ENCODE measurements at regions not wholly inside any gene's neighbourhood (a gene's known extent, or its start where the extent isn't known, plus 50 kb on each side); places are given as distances from the start of the nearest gene placed in this dataset.
"Not testable (repeated sequence)": the region's sequence is repeated elsewhere in the genome, so short reads cannot be mapped to it uniquely, and the experiment has no call there.

GRCh38 chr13:89066868-89067466 is 1395.8 kb downstream of the SLITRK5 start:
- no peak for DNase-seq (ENCODE audit: low spot score)
- H3K27me3 ChIP-seq (replicated peaks; ENCODE audit: insufficient read depth), result no peaks in the 10 kb centered on the region
- peak; percentile 50 for ATAC-seq (ENCODE audit: insufficient number of reproducible peaks, low FRiP score, low read depth)
- H3K4me1 ChIP-seq (ENCODE audit: control insufficient read depth in 1 of 2, low read depth in 2 of 2), result no peaks in the 10 kb centered on the region
- no peak overlapping the region for H3K4me3 ChIP-seq
- no peak overlapping the region for H3K27ac ChIP-seq
- no peaks in the 10 kb centered on the region for H3K36me3 ChIP-seq
- peak; percentile 42 for TF ChIP-seq CTCF (IDR thresholded peaks at IDR 0.05)
- H3K9me3 ChIP-seq, result no peaks in the 10 kb centered on the region

- ATAC-seq (ENCODE audit: insufficient number of reproducible peaks, low FRiP score, low read depth), result no peak
- no peak for TF ChIP-seq CTCF (IDR thresholded peaks at IDR 0.05)
- Histone ChIP-seq H3K27me3 (replicated peaks; ENCODE audit: insufficient read depth) (no peaks in the 10 kb centered on the region), H3K9me3 (no peaks in the 10 kb centered on the region), H3K36me3 (no peaks in the 10 kb centered on the region), H3K27ac (no peak overlapping the region), H3K4me3 (no peak overlapping the region), H3K4me1 (ENCODE audit: control insufficient read depth in 1 of 2, low read depth in 2 of 2) (no peaks in the 10 kb centered on the region)
- DNase-seq (ENCODE audit: low spot score), result no peak
Observed at GRCh38 chr13:89072979-89073378, 1401.8 kb downstream of the SLITRK5 start.

GRCh38 chr13:89076622-89077021 is 1405.5 kb downstream of the SLITRK5 start:
- TF ChIP-seq CTCF (IDR thresholded peaks at IDR 0.05), result no peak
- ATAC-seq (ENCODE audit: insufficient number of reproducible peaks, low FRiP score, low read depth) (no peak), DNase-seq (ENCODE audit: low spot score) (no peak)
- Histone ChIP-seq H3K27ac (no peak overlapping the region), H3K36me3 (no peaks in the 10 kb centered on the region), H3K9me3 (no peaks in the 10 kb centered on the region), H3K4me3 (no peak overlapping the region), H3K4me1 (ENCODE audit: control insufficient read depth in 1 of 2, low read depth in 2 of 2) (no peaks in the 10 kb centered on the region), H3K27me3 (replicated peaks; ENCODE audit: insufficient read depth) (no peaks in the 10 kb centered on the region)

GRCh38 chr13:89082623-89083022 is 1411.5 kb downstream of the SLITRK5 start:
- no peaks in the 10 kb centered on the region for H3K9me3 ChIP-seq
- no peak overlapping the region for H3K4me3 ChIP-seq
- no peaks in the 10 kb centered on the region for H3K27me3 ChIP-seq (replicated peaks; ENCODE audit: insufficient read depth)
- TF ChIP-seq CTCF (IDR thresholded peaks at IDR 0.05), result no peak
- no peaks in the 10 kb centered on the region for H3K36me3 ChIP-seq
- ATAC-seq (ENCODE audit: insufficient number of reproducible peaks, low FRiP score, low read depth) (no peak), DNase-seq (ENCODE audit: low spot score) (no peak)
- no peaks in the 10 kb centered on the region for H3K4me1 ChIP-seq (ENCODE audit: control insufficient read depth in 1 of 2, low read depth in 2 of 2)
- no peak overlapping the region for H3K27ac ChIP-seq

- not testable (repeated sequence) for DNase-seq (ENCODE audit: low spot score); H3K36me3 ChIP-seq; ATAC-seq (ENCODE audit: insufficient number of reproducible peaks, low FRiP score, low read depth); H3K4me1 ChIP-seq (ENCODE audit: control insufficient read depth in 1 of 2, low read depth in 2 of 2); H3K27me3 ChIP-seq (replicated peaks; ENCODE audit: insufficient read depth); H3K4me3 ChIP-seq; H3K27ac ChIP-seq; H3K9me3 ChIP-seq
Observed at GRCh38 chr13:89088107-89088506, 1416.9 kb downstream of the SLITRK5 start.

- no peak for TF ChIP-seq CTCF (IDR thresholded peaks at IDR 0.05)
- Histone ChIP-seq H3K27me3 (replicated peaks; ENCODE audit: insufficient read depth) (no peaks in the 10 kb centered on the region), H3K9me3 (no peaks in the 10 kb centered on the region), H3K36me3 (no peaks in the 10 kb centered on the region), H3K27ac (no peak overlapping the region), H3K4me1 (ENCODE audit: control insufficient read depth in 1 of 2, low read depth in 2 of 2) (no peaks in the 10 kb centered on the region), H3K4me3 (no peak overlapping the region)
- no peak for ATAC-seq (ENCODE audit: insufficient number of reproducible peaks, low FRiP score, low read depth)
- DNase-seq (ENCODE audit: low spot score), result no peak
Observed at GRCh38 chr13:89097994-89098393, 1426.8 kb downstream of the SLITRK5 start.

All from thoracic aorta (tissue), 2 donors.